Liver (tissue), 3 donors: ENCODE measurements at regions not wholly inside any gene's neighbourhood (a gene's known extent, or its start where the extent isn't known, plus 50 kb on each side); places are given as distances from the start of the nearest gene placed in this dataset.

Experiments used
- CTCF ChIP-seq: fragments of 150-350 bp; IDR thresholded peaks from 2 replicates; pipeline ENCODE4 v1.5.1; 2017; ENCODE audit warnings: improper control_type of control experiment, low read depth, low read length; ENCODE audit not compliant: missing input control
- JUND ChIP-seq, 2 donors: IDR thresholded peaks; 2 replicates each; pipeline ENCODE4 v1.6.1; 2016; ENCODE audit warnings: antibody characterized with exemption in 2 of 2
- YY1 ChIP-seq: IDR thresholded peaks from 2 replicates; pipeline ENCODE4 v1.6.1; 2016; ENCODE audit warnings: antibody characterized with exemption, mild to moderate bottlenecking
- ZBTB33 ChIP-seq: IDR thresholded peaks from 2 replicates; pipeline ENCODE4 v1.6.1; 2016; ENCODE audit warnings: antibody characterized with exemption
- TF ChIP-seq, protein P1 (sequence below): IDR thresholded peaks from 2 replicates; pipeline ENCODE4 v1.6.1; 2016; ENCODE audit warnings: antibody characterized with exemption, mild to moderate bottlenecking
- donor health status: healthy.
- donor health status: healthy.

GRCh38 chr11:105443623-105444022, 166.2 kb upstream of the GRIA4 start:
- TF ChIP-seq ZBTB33 (no peak), CTCF (no peak), YY1 (no peak), JUND (IDR thresholded peaks at IDR 0.05) (no peak)
- TF ChIP-seq, protein P1, sequence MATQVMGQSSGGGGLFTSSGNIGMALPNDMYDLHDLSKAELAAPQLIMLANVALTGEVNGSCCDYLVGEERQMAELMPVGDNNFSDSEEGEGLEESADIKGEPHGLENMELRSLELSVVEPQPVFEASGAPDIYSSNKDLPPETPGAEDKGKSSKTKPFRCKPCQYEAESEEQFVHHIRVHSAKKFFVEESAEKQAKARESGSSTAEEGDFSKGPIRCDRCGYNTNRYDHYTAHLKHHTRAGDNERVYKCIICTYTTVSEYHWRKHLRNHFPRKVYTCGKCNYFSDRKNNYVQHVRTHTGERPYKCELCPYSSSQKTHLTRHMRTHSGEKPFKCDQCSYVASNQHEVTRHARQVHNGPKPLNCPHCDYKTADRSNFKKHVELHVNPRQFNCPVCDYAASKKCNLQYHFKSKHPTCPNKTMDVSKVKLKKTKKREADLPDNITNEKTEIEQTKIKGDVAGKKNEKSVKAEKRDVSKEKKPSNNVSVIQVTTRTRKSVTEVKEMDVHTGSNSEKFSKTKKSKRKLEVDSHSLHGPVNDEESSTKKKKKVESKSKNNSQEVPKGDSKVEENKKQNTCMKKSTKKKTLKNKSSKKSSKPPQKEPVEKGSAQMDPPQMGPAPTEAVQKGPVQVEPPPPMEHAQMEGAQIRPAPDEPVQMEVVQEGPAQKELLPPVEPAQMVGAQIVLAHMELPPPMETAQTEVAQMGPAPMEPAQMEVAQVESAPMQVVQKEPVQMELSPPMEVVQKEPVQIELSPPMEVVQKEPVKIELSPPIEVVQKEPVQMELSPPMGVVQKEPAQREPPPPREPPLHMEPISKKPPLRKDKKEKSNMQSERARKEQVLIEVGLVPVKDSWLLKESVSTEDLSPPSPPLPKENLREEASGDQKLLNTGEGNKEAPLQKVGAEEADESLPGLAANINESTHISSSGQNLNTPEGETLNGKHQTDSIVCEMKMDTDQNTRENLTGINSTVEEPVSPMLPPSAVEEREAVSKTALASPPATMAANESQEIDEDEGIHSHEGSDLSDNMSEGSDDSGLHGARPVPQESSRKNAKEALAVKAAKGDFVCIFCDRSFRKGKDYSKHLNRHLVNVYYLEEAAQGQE: no peak
